HEK293 (cell line): ENCODE measurements at regions not wholly inside any gene's neighbourhood (a gene's known extent, or its start where the extent isn't known, plus 50 kb on each side); places are given as distances from the start of the nearest gene placed in this dataset.

Experiments
- KLF7 ChIP-seq: fragments of 450-650 bp; formaldehyde crosslinking; IDR thresholded peaks from 2 replicates; pipeline ENCODE4 v1.5.1; 2016; ENCODE audit warnings: missing biosample characterization, missing genetic modification characterization, borderline replicate concordance
- SCRT2 ChIP-seq: fragments of 450-650 bp; formaldehyde crosslinking; IDR thresholded peaks from 2 replicates; pipeline ENCODE4 v1.5.1; 2016; ENCODE audit warnings: missing biosample characterization, missing genetic modification characterization
- ZBTB17 ChIP-seq: fragments of 450-650 bp; formaldehyde crosslinking; IDR thresholded peaks from 2 replicates; pipeline ENCODE4 v1.5.1; 2016; ENCODE audit warnings: missing biosample characterization, missing genetic modification characterization
- ZBTB7A ChIP-seq: fragments of 450-650 bp; formaldehyde crosslinking; IDR thresholded peaks from 2 replicates; pipeline ENCODE4 v1.5.1; 2016; ENCODE audit warnings: low read depth, missing biosample characterization, missing genetic modification characterization
- ZNF10 ChIP-seq: fragments of 450-650 bp; formaldehyde crosslinking; IDR thresholded peaks from 2 replicates; pipeline ENCODE4 v1.5.1; 2017; ENCODE audit warnings: missing biosample characterization, missing genetic modification characterization
- ZNF133 ChIP-seq: fragments of 450-650 bp; formaldehyde crosslinking; IDR thresholded peaks from 2 replicates; pipeline ENCODE4 v1.5.1; 2016; ENCODE audit warnings: missing biosample characterization, missing genetic modification characterization
- ZNF184 ChIP-seq: fragments of 450-650 bp; IDR thresholded peaks from 2 replicates; pipeline ENCODE4 v1.5.1; 2018; ENCODE audit warnings: missing biosample characterization, mild to moderate bottlenecking, missing genetic modification characterization
- ZNF266 ChIP-seq: fragments of 450-650 bp; formaldehyde crosslinking; IDR thresholded peaks from 2 replicates; pipeline ENCODE4 v1.5.1; 2016; ENCODE audit warnings: missing biosample characterization, missing genetic modification characterization, low read depth
- ZNF426 ChIP-seq: fragments of 450-650 bp; formaldehyde crosslinking; IDR thresholded peaks from 2 replicates; pipeline ENCODE4 v1.5.1; 2017; ENCODE audit warnings: missing biosample characterization, missing genetic modification characterization, mild to moderate bottlenecking, inconsistent platforms, moderate library complexity
- ZNF501 ChIP-seq: fragments of 450-650 bp; formaldehyde crosslinking; IDR thresholded peaks from 2 replicates; pipeline ENCODE4 v1.5.1; 2016; ENCODE audit warnings: missing biosample characterization, missing genetic modification characterization
- TF ChIP-seq, protein P1 (sequence below): fragments of 450-650 bp; formaldehyde crosslinking; IDR thresholded peaks from 2 replicates; pipeline ENCODE4 v1.5.1; 2016; ENCODE audit warnings: missing biosample characterization, missing genetic modification characterization
- TF ChIP-seq, protein P2 (sequence below): fragments of 450-650 bp; formaldehyde crosslinking; IDR thresholded peaks from 2 replicates; pipeline ENCODE4 v1.5.1; 2017; ENCODE audit warnings: missing biosample characterization, missing genetic modification characterization
- TF ChIP-seq, protein P3 (sequence below): fragments of 450-650 bp; formaldehyde crosslinking; IDR thresholded peaks from 2 replicates; pipeline ENCODE4 v1.5.1; 2016; ENCODE audit warnings: missing biosample characterization, missing genetic modification characterization
- TF ChIP-seq, protein P4 (sequence below): fragments of 450-650 bp; formaldehyde crosslinking; IDR thresholded peaks from 2 replicates; pipeline ENCODE4 v1.5.1; 2016; ENCODE audit warnings: missing biosample characterization, missing genetic modification characterization

DNA sequence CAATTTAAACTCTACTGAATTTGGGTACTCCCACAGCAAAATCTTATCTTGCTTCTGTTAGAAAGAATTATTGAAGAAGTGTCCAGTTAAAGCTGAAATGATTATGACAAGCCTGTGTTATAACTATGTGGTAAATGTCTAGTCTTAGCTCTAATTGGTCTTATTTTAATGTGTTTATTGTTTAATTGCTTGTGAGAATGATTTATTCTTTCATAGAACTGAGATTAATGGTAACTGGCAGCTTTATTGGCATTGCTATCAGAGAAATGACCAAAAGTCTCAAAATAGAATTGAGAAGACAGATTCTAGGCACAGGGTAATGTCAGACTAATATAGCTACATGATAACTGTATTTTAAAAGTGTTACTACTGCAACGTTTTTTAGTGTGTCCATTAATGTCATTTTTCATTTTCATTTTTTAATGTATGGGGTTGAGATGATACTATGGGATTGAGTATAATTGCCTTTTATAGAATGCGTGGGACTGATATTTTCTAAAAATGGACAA lies 458.7 kb downstream of the AEBP2 start:
- TF ChIP-seq, protein P1, sequence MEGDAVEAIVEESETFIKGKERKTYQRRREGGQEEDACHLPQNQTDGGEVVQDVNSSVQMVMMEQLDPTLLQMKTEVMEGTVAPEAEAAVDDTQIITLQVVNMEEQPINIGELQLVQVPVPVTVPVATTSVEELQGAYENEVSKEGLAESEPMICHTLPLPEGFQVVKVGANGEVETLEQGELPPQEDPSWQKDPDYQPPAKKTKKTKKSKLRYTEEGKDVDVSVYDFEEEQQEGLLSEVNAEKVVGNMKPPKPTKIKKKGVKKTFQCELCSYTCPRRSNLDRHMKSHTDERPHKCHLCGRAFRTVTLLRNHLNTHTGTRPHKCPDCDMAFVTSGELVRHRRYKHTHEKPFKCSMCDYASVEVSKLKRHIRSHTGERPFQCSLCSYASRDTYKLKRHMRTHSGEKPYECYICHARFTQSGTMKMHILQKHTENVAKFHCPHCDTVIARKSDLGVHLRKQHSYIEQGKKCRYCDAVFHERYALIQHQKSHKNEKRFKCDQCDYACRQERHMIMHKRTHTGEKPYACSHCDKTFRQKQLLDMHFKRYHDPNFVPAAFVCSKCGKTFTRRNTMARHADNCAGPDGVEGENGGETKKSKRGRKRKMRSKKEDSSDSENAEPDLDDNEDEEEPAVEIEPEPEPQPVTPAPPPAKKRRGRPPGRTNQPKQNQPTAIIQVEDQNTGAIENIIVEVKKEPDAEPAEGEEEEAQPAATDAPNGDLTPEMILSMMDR (tag by site-specific recombination), result no peak
- TF ChIP-seq, protein P2, sequence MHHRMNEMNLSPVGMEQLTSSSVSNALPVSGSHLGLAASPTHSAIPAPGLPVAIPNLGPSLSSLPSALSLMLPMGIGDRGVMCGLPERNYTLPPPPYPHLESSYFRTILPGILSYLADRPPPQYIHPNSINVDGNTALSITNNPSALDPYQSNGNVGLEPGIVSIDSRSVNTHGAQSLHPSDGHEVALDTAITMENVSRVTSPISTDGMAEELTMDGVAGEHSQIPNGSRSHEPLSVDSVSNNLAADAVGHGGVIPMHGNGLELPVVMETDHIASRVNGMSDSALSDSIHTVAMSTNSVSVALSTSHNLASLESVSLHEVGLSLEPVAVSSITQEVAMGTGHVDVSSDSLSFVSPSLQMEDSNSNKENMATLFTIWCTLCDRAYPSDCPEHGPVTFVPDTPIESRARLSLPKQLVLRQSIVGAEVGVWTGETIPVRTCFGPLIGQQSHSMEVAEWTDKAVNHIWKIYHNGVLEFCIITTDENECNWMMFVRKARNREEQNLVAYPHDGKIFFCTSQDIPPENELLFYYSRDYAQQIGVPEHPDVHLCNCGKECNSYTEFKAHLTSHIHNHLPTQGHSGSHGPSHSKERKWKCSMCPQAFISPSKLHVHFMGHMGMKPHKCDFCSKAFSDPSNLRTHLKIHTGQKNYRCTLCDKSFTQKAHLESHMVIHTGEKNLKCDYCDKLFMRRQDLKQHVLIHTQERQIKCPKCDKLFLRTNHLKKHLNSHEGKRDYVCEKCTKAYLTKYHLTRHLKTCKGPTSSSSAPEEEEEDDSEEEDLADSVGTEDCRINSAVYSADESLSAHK (tag by site-specific recombination), result no peak
- TF ChIP-seq KLF7 (tag by site-specific recombination), result no peak
- no peak for TF ChIP-seq ZNF501
- TF ChIP-seq ZNF133 (tag by site-specific recombination), result no peak
- no peak for TF ChIP-seq SCRT2 (tag by site-specific recombination)
- TF ChIP-seq ZNF426 (tag by site-specific recombination), result no peak
- no peak for TF ChIP-seq ZBTB17 (tag by site-specific recombination)
- TF ChIP-seq ZBTB7A (tag by site-specific recombination), result no peak
- TF ChIP-seq, protein P3, sequence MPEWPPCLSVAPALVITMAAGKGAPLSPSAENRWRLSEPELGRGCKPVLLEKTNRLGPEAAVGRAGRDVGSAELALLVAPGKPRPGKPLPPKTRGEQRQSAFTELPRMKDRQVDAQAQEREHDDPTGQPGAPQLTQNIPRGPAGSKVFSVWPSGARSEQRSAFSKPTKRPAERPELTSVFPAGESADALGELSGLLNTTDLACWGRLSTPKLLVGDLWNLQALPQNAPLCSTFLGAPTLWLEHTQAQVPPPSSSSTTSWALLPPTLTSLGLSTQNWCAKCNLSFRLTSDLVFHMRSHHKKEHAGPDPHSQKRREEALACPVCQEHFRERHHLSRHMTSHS (tag by site-specific recombination), result no peak
- TF ChIP-seq ZNF184 (tag by site-specific recombination), result no peak
- TF ChIP-seq, protein P4, sequence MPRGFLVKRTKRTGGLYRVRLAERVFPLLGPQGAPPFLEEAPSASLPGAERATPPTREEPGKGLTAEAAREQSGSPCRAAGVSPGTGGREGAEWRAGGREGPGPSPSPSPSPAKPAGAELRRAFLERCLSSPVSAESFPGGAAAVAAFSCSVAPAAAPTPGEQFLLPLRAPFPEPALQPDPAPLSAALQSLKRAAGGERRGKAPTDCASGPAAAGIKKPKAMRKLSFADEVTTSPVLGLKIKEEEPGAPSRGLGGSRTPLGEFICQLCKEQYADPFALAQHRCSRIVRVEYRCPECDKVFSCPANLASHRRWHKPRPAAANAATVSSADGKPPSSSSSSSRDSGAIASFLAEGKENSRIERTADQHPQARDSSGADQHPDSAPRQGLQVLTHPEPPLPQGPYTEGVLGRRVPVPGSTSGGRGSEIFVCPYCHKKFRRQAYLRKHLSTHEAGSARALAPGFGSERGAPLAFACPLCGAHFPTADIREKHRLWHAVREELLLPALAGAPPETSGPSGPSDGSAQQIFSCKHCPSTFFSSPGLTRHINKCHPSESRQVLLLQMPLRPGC (tag by site-specific recombination), result no peak
- no peak for TF ChIP-seq ZNF10 (tag by site-specific recombination)
- no peak for TF ChIP-seq ZNF266 (tag by site-specific recombination)
